Endodermal cell (in vitro differentiated cells): ENCODE measurements at regions not wholly inside any gene's neighbourhood (a gene's known extent, or its start where the extent isn't known, plus 50 kb on each side); places are given as distances from the start of the nearest gene placed in this dataset.

Experiments used
- DNase-seq: peaks from one replicate; pipeline ENCODE4 v3.0.0-alpha.2; 2017
- H3K27ac ChIP-seq: 2 replicates; pipeline ENCODE4 v1.5.1; 2013; ENCODE audit warnings: mild to moderate bottlenecking, low read depth, low read length, moderate library complexity
- H3K27me3 ChIP-seq: 2 replicates; pipeline ENCODE4 v1.6.1; 2013; ENCODE audit warnings: mild to moderate bottlenecking, low read length, moderate library complexity; ENCODE audit not compliant: insufficient read depth, control insufficient read depth, poor library complexity, severe bottlenecking
- H3K36me3 ChIP-seq: 2 replicates; pipeline ENCODE4 v1.7.0; 2013; ENCODE audit warnings: mild to moderate bottlenecking, low read length, moderate library complexity; ENCODE audit not compliant: control insufficient read depth, insufficient read depth
- H3K4me1 ChIP-seq: one replicate; pipeline ENCODE4 v1.7.0; 2013; ENCODE audit warnings: low read length; ENCODE audit not compliant: control insufficient read depth, insufficient read depth
- H3K4me3 ChIP-seq: 2 replicates; pipeline ENCODE4 v1.5.1; 2013; ENCODE audit warnings: mild to moderate bottlenecking, low read length, moderate library complexity
- H3K9ac ChIP-seq: 2 replicates; pipeline ENCODE4 v1.6.1; 2013; ENCODE audit warnings: mild to moderate bottlenecking, low read length, moderate library complexity; ENCODE audit not compliant: poor library complexity, severe bottlenecking; ENCODE audit errors: extremely low read depth
- H3K9me3 ChIP-seq: 2 replicates; pipeline ENCODE4 v1.6.1; 2013; ENCODE audit warnings: mild to moderate bottlenecking, low read length, moderate library complexity; ENCODE audit not compliant: control insufficient read depth
- H3K27ac Mint-ChIP-seq: 2 replicates; pipeline ENCODE4 v1.8.0; 2020; ENCODE audit warnings: mixed read lengths
- H3K27me3 Mint-ChIP-seq: 2 replicates; pipeline ENCODE4 v1.8.0; 2021; ENCODE audit warnings: mild to moderate bottlenecking, mixed read lengths; ENCODE audit not compliant: insufficient read depth
- H3K36me3 Mint-ChIP-seq: 2 replicates; pipeline ENCODE4 v1.8.0; 2020; ENCODE audit warnings: low read depth, mixed read lengths
- H3K4me1 Mint-ChIP-seq: 2 replicates; pipeline ENCODE4 v1.8.0; 2020; ENCODE audit warnings: mixed read lengths
- H3K4me3 Mint-ChIP-seq: 2 replicates; pipeline ENCODE4 v1.8.0; 2020; ENCODE audit warnings: mild to moderate bottlenecking, moderate library complexity, mixed read lengths
- H3K9me3 Mint-ChIP-seq: 2 replicates; pipeline ENCODE4 v1.8.0; 2020; ENCODE audit warnings: mild to moderate bottlenecking, mixed read lengths
- CTCF ChIP-seq: fragments of 200-600 bp; sonication (generic); conservative IDR thresholded peaks from 2 replicates; pipeline ENCODE4 v1.5.0; 2021; ENCODE audit warnings: antibody characterized with exemption, mild to moderate bottlenecking
- WGBS, 2 experiments: methylation state at CpG; one replicate each; pipeline versions ENCODE4 v1.1.5 to v1.1.7; 2013; ENCODE audit warnings: missing lambda C conversion rate in 2 of 2, mixed read lengths in 1 of 2; ENCODE audit not compliant: insufficient coverage in 1 of 2, insufficient read length in 1 of 2; 5-methylcytosine and 5-hydroxymethylcytosine counted together

GRCh38 chr6:14443629-14444268 is 326.2 kb downstream of the CD83 start:
- 89 to 94% methylated on average over 3 to 4 of the region's 4 CpGs for WGBS, 2 experiments
- Histone ChIP-seq H3K4me1 (peaks cover 43% of the 10 kb centered on the region), H3K27me3 (no peaks in the 10 kb centered on the region), H3K4me3 (no peak overlapping the region), H3K36me3 (no peaks in the 10 kb centered on the region), H3K27ac (no peak overlapping the region), H3K9me3 (peaks cover 20% of the 10 kb centered on the region), H3K9ac (no peak overlapping the region)
- Mint-ChIP-seq H3K36me3 (peaks cover 79% of the 10 kb centered on the region), H3K4me1 (peaks cover 31% of the 10 kb centered on the region), H3K27ac (no peak overlapping the region), H3K4me3 (no peak overlapping the region), H3K9me3 (peaks cover 44% of the 10 kb centered on the region), H3K27me3 (no peaks in the 10 kb centered on the region)
- no peak for DNase-seq
- no peak for TF ChIP-seq CTCF

- no peaks in the 10 kb centered on the region for H3K27me3 ChIP-seq
- DNase-seq: no peak
- no peak overlapping the region for H3K9ac ChIP-seq
- H3K27ac Mint-ChIP-seq: no peak overlapping the region
- H3K36me3 ChIP-seq: no peaks in the 10 kb centered on the region
- WGBS, 2 experiments: 68 to 80% methylated on average over 3 of the region's 3 CpGs
- H3K27ac ChIP-seq: no peak overlapping the region
- peaks cover 74% of the 10 kb centered on the region for H3K36me3 Mint-ChIP-seq
- no peak overlapping the region for H3K4me3 ChIP-seq
- peaks cover 45% of the 10 kb centered on the region for H3K9me3 Mint-ChIP-seq
- peaks cover 42% of the 10 kb centered on the region for H3K4me1 ChIP-seq
- H3K27me3 Mint-ChIP-seq: no peaks in the 10 kb centered on the region
- H3K4me3 Mint-ChIP-seq: no peak overlapping the region
- H3K4me1 Mint-ChIP-seq: peaks cover 34% of the 10 kb centered on the region
- TF ChIP-seq CTCF: no peak
- peaks cover 20% of the 10 kb centered on the region for H3K9me3 ChIP-seq
Observed at GRCh38 chr6:14444295-14444972, 326.9 kb downstream of the CD83 start.

- H3K4me3 Mint-ChIP-seq: no peak overlapping the region
- peaks cover 64% of the 10 kb centered on the region for H3K36me3 Mint-ChIP-seq
- Histone ChIP-seq H3K27ac (no peak overlapping the region), H3K4me3 (no peak overlapping the region), H3K27me3 (no peaks in the 10 kb centered on the region), H3K9ac (no peak overlapping the region), H3K36me3 (no peaks in the 10 kb centered on the region), H3K9me3 (peaks cover 20% of the 10 kb centered on the region), H3K4me1 (peaks cover 25% of the 10 kb centered on the region)
- no peaks in the 10 kb centered on the region for H3K27me3 Mint-ChIP-seq
- no peak for DNase-seq
- no peak overlapping the region for H3K27ac Mint-ChIP-seq
- WGBS, 2 experiments: 94 to 95% methylated on average over 2 of the region's 2 CpGs
- TF ChIP-seq CTCF: no peak
- peaks cover 27% of the 10 kb centered on the region for H3K9me3 Mint-ChIP-seq
- peaks cover 39% of the 10 kb centered on the region for H3K4me1 Mint-ChIP-seq
Observed at GRCh38 chr6:14447240-14447639, 329.7 kb downstream of the CD83 start.
